ENCODE measurements at regions not wholly inside any gene's neighbourhood (a gene's known extent, or its start where the extent isn't known, plus 50 kb on each side); places are given as distances from the start of the nearest gene placed in this dataset.

- no peak for DNase-seq (ENCODE audit: low read depth)
Measured at GRCh38 chr2:128632501-128632800, 313.8 kb upstream of the HS6ST1 start.

- DNase-seq (ENCODE audit: low read depth), result no peak
Measured at GRCh38 chr2:128633501-128633900, 314.8 kb upstream of the HS6ST1 start.

GRCh38 chr2:128635361-128635900 is 316.8 kb upstream of the HS6ST1 start:
- DNase-seq (ENCODE audit: low read depth), result no peak

GRCh38 chr2:128636802-128637147 is 318.1 kb upstream of the HS6ST1 start:
- DNase-seq (ENCODE audit: low read depth), result no peak

GRCh38 chr2:128637481-128638155 is 318.9 kb upstream of the HS6ST1 start:
- no peak for DNase-seq (ENCODE audit: low read depth)

GRCh38 chr2:128638341-128639119 is 319.9 kb upstream of the HS6ST1 start:
- no peak for DNase-seq (ENCODE audit: low read depth)

- DNase-seq (ENCODE audit: low read depth), result no peak
Measured at GRCh38 chr2:128639120-128639477, 320.4 kb upstream of the HS6ST1 start.

- no peak for DNase-seq (ENCODE audit: low read depth)
Measured at GRCh38 chr2:128639693-128640092, 321.0 kb upstream of the HS6ST1 start.

- no peak for DNase-seq (ENCODE audit: low read depth)
Measured at GRCh38 chr2:128640166-128640844, 321.6 kb upstream of the HS6ST1 start.

- DNase-seq (ENCODE audit: low read depth), result no peak
Measured at GRCh38 chr2:128640845-128641360, 322.2 kb upstream of the HS6ST1 start.

GRCh38 chr2:128641421-128642080 is 322.9 kb upstream of the HS6ST1 start:
- no peak for DNase-seq (ENCODE audit: low read depth)

GRCh38 chr2:128642316-128642715 is 323.6 kb upstream of the HS6ST1 start:
- no peak for DNase-seq (ENCODE audit: low read depth)

- no peak for DNase-seq (ENCODE audit: low read depth)
Measured at GRCh38 chr2:128642821-128643220, 324.2 kb upstream of the HS6ST1 start.

GRCh38 chr2:128643221-128644065 is 324.8 kb upstream of the HS6ST1 start:
- no peak for DNase-seq (ENCODE audit: low read depth)

- DNase-seq (ENCODE audit: low read depth), result no peak
Measured at GRCh38 chr2:128644156-128644555, 325.5 kb upstream of the HS6ST1 start.

GRCh38 chr2:128644718-128645256 is 326.1 kb upstream of the HS6ST1 start:
- DNase-seq (ENCODE audit: low read depth), result no peak

GRCh38 chr2:128645631-128646030 is 327.0 kb upstream of the HS6ST1 start:
- DNase-seq (ENCODE audit: low read depth), result no peak

- no peak for DNase-seq (ENCODE audit: low read depth)
Measured at GRCh38 chr2:128646091-128646490, 327.4 kb upstream of the HS6ST1 start.

- DNase-seq (ENCODE audit: low read depth), result no peak
Measured at GRCh38 chr2:128646691-128647090, 328.0 kb upstream of the HS6ST1 start.

GRCh38 chr2:128651000-128651399 is 332.3 kb upstream of the HS6ST1 start:
- no peak for DNase-seq (ENCODE audit: low read depth)

GRCh38 chr2:128654408-128654807 is 335.7 kb upstream of the HS6ST1 start:
- no peak for DNase-seq (ENCODE audit: low read depth)
